PC-9 (cell line): ENCODE measurements at regions not wholly inside any gene's neighbourhood (a gene's known extent, or its start where the extent isn't known, plus 50 kb on each side); places are given as distances from the start of the nearest gene placed in this dataset.
"Not testable (repeated sequence)": the region's sequence is repeated elsewhere in the genome, so short reads cannot be mapped to it uniquely, and the experiment has no call there.

Experiments used
- BruUV-seq: library from RNA; stranded (reverse); fragments of 400-500 nt; replicated peaks from 2 replicates; lab custom pipeline; 2021; lab: Mats Ljungman, UMichigan
- CTCF ChIA-PET: fragments of 300-600 bp; sonication (Branson Sonifier 250); formaldehyde crosslinking; loops from one replicate; lab custom pipeline; 2022; ENCODE audit warnings: antibody characterized with exemption; lab: Charles Lee
- POLR2A ChIA-PET: fragments of 300-600 bp; sonication (Branson Sonifier 250); formaldehyde crosslinking; loops from one replicate; lab custom pipeline; 2022; ENCODE audit warnings: antibody characterized with exemption; ENCODE audit not compliant: unreplicated experiment; lab: Charles Lee
- DNase-seq, 2 experiments: peaks; one replicate each; pipeline versions ENCODE4 v3.0.0 to v3.0.0-alpha.2; 2015 to 2022; ENCODE audit warnings: mixed read lengths in 1 of 2
- H2AFZ ChIP-seq: fragments of 200-600 bp; sonication (generic); 2 replicates; pipeline ENCODE4 v1.8.1; 2017; ENCODE audit warnings: antibody characterized with exemption
- H3F3A ChIP-seq: fragments of 200-600 bp; sonication (generic); 2 replicates; pipeline ENCODE4 v1.8.1; 2017; ENCODE audit warnings: antibody characterized with exemption, mild to moderate bottlenecking, low read depth; ENCODE audit not compliant: insufficient read depth
- H3K27ac ChIP-seq: fragments of 200-600 bp; sonication (generic); 2 replicates; pipeline ENCODE4 v1.6.1; 2016; ENCODE audit warnings: mixed run types
- H3K27me3 ChIP-seq: fragments of 200-600 bp; sonication (generic); 2 replicates; pipeline ENCODE4 v1.6.1; 2016; ENCODE audit warnings: low read depth, mixed run types; ENCODE audit not compliant: insufficient read depth
- H3K36me3 ChIP-seq: fragments of 200-600 bp; sonication (generic); 2 replicates; pipeline ENCODE4 v1.6.1; 2016; ENCODE audit warnings: low read depth, mixed run types
- H3K4me1 ChIP-seq: fragments of 200-600 bp; sonication (generic); replicated peaks from 2 replicates; pipeline ENCODE4 v1.6.1; 2016; ENCODE audit warnings: mixed run types; ENCODE audit not compliant: insufficient read depth
- H3K4me2 ChIP-seq: fragments of 200-600 bp; sonication (generic); 2 replicates; pipeline ENCODE4 v1.6.1; 2017; ENCODE audit warnings: mixed run types
- H3K4me3 ChIP-seq: fragments of 200-600 bp; sonication (generic); 2 replicates; pipeline ENCODE4 v1.6.1; 2016; ENCODE audit warnings: mixed run types
- H3K79me2 ChIP-seq: fragments of 200-600 bp; sonication (generic); 2 replicates; pipeline ENCODE4 v1.6.1; 2017; ENCODE audit warnings: low read depth, mixed run types
- H3K9me2 ChIP-seq: fragments of 200-600 bp; sonication (generic); 2 replicates; pipeline ENCODE4 v1.8.1; 2017; ENCODE audit warnings: mild to moderate bottlenecking; ENCODE audit not compliant: insufficient read depth
- H3K9me3 ChIP-seq: fragments of 200-600 bp; sonication (generic); 2 replicates; pipeline ENCODE4 v1.8.1; 2016; ENCODE audit warnings: low read depth; ENCODE audit not compliant: insufficient read depth
- H4K20me1 ChIP-seq: fragments of 200-600 bp; sonication (generic); 2 replicates; pipeline ENCODE4 v1.8.1; 2017; ENCODE audit not compliant: insufficient read depth
- intact Hi-C: fragments of 100-400 bp; cut with micrococcal nuclease; formaldehyde crosslinking; loops from one replicate; pipeline ENCODE4 v1.10.0; 2022; ENCODE audit not compliant: unreplicated experiment

GRCh38 chr15:20785151-20785936 is 80.8 kb downstream of the POTEB2 start:
- H3F3A ChIP-seq, H3K4me2 ChIP-seq, POLR2A ChIA-PET, CTCF ChIA-PET, H2AFZ ChIP-seq, BruUV-seq, H3K4me3 ChIP-seq, H3K9me3 ChIP-seq, H3K27ac ChIP-seq, H3K36me3 ChIP-seq, H3K9me2 ChIP-seq, intact Hi-C loops, H4K20me1 ChIP-seq, H3K79me2 ChIP-seq, H3K4me1 ChIP-seq, H3K27me3 ChIP-seq: not testable (repeated sequence)
- peak in 1 of 2 experiments; percentile 2 for DNase-seq

GRCh38 chr15:20783598-20784184 is 82.4 kb downstream of the POTEB2 start:
- DNase-seq, CTCF ChIA-PET, H3K27ac ChIP-seq, H3K36me3 ChIP-seq, H3K79me2 ChIP-seq, H3K4me3 ChIP-seq, H3K4me1 ChIP-seq, H3K9me2 ChIP-seq, BruUV-seq, H3F3A ChIP-seq, H2AFZ ChIP-seq, H3K9me3 ChIP-seq, H3K27me3 ChIP-seq, intact Hi-C loops, H4K20me1 ChIP-seq, POLR2A ChIA-PET, H3K4me2 ChIP-seq: not testable (repeated sequence)

- CTCF ChIA-PET, POLR2A ChIA-PET, H3K36me3 ChIP-seq, H3K4me2 ChIP-seq, DNase-seq, H3K79me2 ChIP-seq, H3K27ac ChIP-seq, H2AFZ ChIP-seq, H3K27me3 ChIP-seq, H4K20me1 ChIP-seq, H3K9me2 ChIP-seq, H3K4me3 ChIP-seq, BruUV-seq, H3K9me3 ChIP-seq, H3F3A ChIP-seq, intact Hi-C loops, H3K4me1 ChIP-seq: not testable (repeated sequence)
Measured at GRCh38 chr15:20775412-20775811, 90.7 kb downstream of the POTEB2 start.

GRCh38 chr15:20767943-20768342 is 98.2 kb downstream of the POTEB2 start:
- H3K36me3 ChIP-seq, H3K27me3 ChIP-seq, BruUV-seq, intact Hi-C loops, POLR2A ChIA-PET, H3K4me1 ChIP-seq, CTCF ChIA-PET, H3K9me3 ChIP-seq, H3K4me2 ChIP-seq, H4K20me1 ChIP-seq, H3K27ac ChIP-seq, DNase-seq, H2AFZ ChIP-seq, H3K9me2 ChIP-seq, H3K4me3 ChIP-seq, H3K79me2 ChIP-seq, H3F3A ChIP-seq: not testable (repeated sequence)

- intact Hi-C loops, POLR2A ChIA-PET, DNase-seq, H3K27me3 ChIP-seq, H3K36me3 ChIP-seq, H4K20me1 ChIP-seq, CTCF ChIA-PET, H2AFZ ChIP-seq, BruUV-seq, H3K27ac ChIP-seq, H3K4me1 ChIP-seq, H3K9me3 ChIP-seq, H3K4me2 ChIP-seq, H3K9me2 ChIP-seq, H3K79me2 ChIP-seq, H3K4me3 ChIP-seq, H3F3A ChIP-seq: not testable (repeated sequence)
Measured at GRCh38 chr15:20762422-20762821, 103.7 kb downstream of the POTEB2 start.

- H3K9me2 ChIP-seq, H3K27ac ChIP-seq, H4K20me1 ChIP-seq, POLR2A ChIA-PET, H2AFZ ChIP-seq, DNase-seq, BruUV-seq, H3K36me3 ChIP-seq, CTCF ChIA-PET, H3K4me2 ChIP-seq, H3K79me2 ChIP-seq, H3K9me3 ChIP-seq, H3K4me1 ChIP-seq, H3K4me3 ChIP-seq, intact Hi-C loops, H3K27me3 ChIP-seq, H3F3A ChIP-seq: not testable (repeated sequence)
Measured at GRCh38 chr15:20756440-20756839, 109.7 kb downstream of the POTEB2 start.

GRCh38 chr15:20755665-20756398 is 110.3 kb downstream of the POTEB2 start:
- intact Hi-C loops, H3K9me2 ChIP-seq, POLR2A ChIA-PET, H3K4me3 ChIP-seq, H2AFZ ChIP-seq, H3K9me3 ChIP-seq, H3K4me1 ChIP-seq, H3F3A ChIP-seq, BruUV-seq, H3K36me3 ChIP-seq, H3K27ac ChIP-seq, H3K79me2 ChIP-seq, H3K4me2 ChIP-seq, H3K27me3 ChIP-seq, CTCF ChIA-PET, H4K20me1 ChIP-seq: not testable (repeated sequence)
- peak in 1 of 2 experiments; percentile 78 for DNase-seq
